H1 (cell line): ENCODE measurements at regions not wholly inside any gene's neighbourhood (a gene's known extent, or its start where the extent isn't known, plus 50 kb on each side); places are given as distances from the start of the nearest gene placed in this dataset.

Experiments
- CTCF ChIA-PET: fragments of 300-600 bp; sonication (Branson Sonifier 250); formaldehyde crosslinking; loops from one replicate; lab custom pipeline; 2021; ENCODE audit not compliant: partially characterized antibody; lab: Charles Lee
- POLR2A ChIA-PET: fragments of 300-600 bp; sonication (Branson Sonifier 250); formaldehyde crosslinking; loops from one replicate; lab custom pipeline; 2021; ENCODE audit warnings: inconsistent platforms; ENCODE audit not compliant: partially characterized antibody; lab: Charles Lee
- DNase-seq, 2 experiments: peaks; one replicate each; pipeline versions ENCODE4 v3.0.0 to v3.0.0-alpha.2; 2010 to 2022; ENCODE audit warnings: low spot score in 2 of 2, low read depth in 1 of 2, mixed read lengths in 1 of 2
- FAIRE-seq: peaks from 2 replicates; lab custom pipeline; 2011; peaks lifted over from hg19 to GRCh38; lab: Jason Lieb, UNC
- H2AFZ ChIP-seq: 2 replicates; pipeline ENCODE4 v1.8.1; 2012; ENCODE audit warnings: low read length, inconsistent platforms
- H2AK5ac ChIP-seq: 2 replicates; pipeline ENCODE4 v1.6.1; 2013; ENCODE audit warnings: low read depth, low read length
- H2BK120ac ChIP-seq: replicated peaks from 2 replicates; pipeline ENCODE3; 2013; ENCODE audit warnings: low read depth, low read length, inconsistent platforms
- H2BK12ac ChIP-seq: 2 replicates; pipeline ENCODE4 v1.6.1; 2013; ENCODE audit warnings: low read depth, low read length
- H2BK15ac ChIP-seq: 2 replicates; pipeline ENCODE4 v1.6.1; 2013; ENCODE audit warnings: low read length
- H2BK20ac ChIP-seq: 2 replicates; pipeline ENCODE4 v1.6.1; 2013; ENCODE audit warnings: low read length
- H2BK5ac ChIP-seq: 2 replicates; pipeline ENCODE4 v1.6.1; 2013; ENCODE audit warnings: low read depth, low read length
- H3K14ac ChIP-seq: 2 replicates; pipeline ENCODE4 v1.6.1; 2013; ENCODE audit warnings: inconsistent platforms; ENCODE audit not compliant: insufficient read length
- H3K18ac ChIP-seq: 2 replicates; pipeline ENCODE4 v1.6.1; 2013; ENCODE audit warnings: low read length; ENCODE audit errors: extremely low read depth
- H3K23ac ChIP-seq: 2 replicates; pipeline ENCODE4 v1.6.1; 2013; ENCODE audit warnings: inconsistent platforms; ENCODE audit not compliant: insufficient read length
- H3K23me2 ChIP-seq: 2 replicates; pipeline ENCODE4 v1.6.1; 2013; ENCODE audit warnings: low read depth, low read length
- H3K27ac ChIP-seq: 2 replicates; pipeline ENCODE4 v1.6.1; 2011; ENCODE audit warnings: low read depth, low read length, inconsistent platforms
- H3K27me3 ChIP-seq, 4 experiments: replicated peaks in 1 of 4; 1 replicate in 1 of 4; 2 replicates in 3 of 4; pipeline versions ENCODE4 v1.6.1 to v1.8.1; 2011 to 2013; ENCODE audit warnings: low read length in 3 of 4, mild to moderate bottlenecking in 3 of 4, inconsistent platforms in 2 of 4, mixed read lengths in 2 of 4, moderate library complexity in 1 of 4; ENCODE audit not compliant: control insufficient read depth in 3 of 4, insufficient read depth in 3 of 4; ENCODE audit errors: extremely low read depth in 1 of 4
- H3K36me3 ChIP-seq, 4 experiments: 2 replicates each; pipeline versions ENCODE4 v1.6.1 to v1.8.1; 2011 to 2013; ENCODE audit warnings: mild to moderate bottlenecking in 4 of 4, low read length in 3 of 4, moderate library complexity in 2 of 4, control low read depth in 1 of 4, inconsistent platforms in 1 of 4; ENCODE audit not compliant: insufficient read depth in 4 of 4, control insufficient read depth in 2 of 4
- H3K4ac ChIP-seq: replicated peaks from 2 replicates; pipeline ENCODE3; 2013; ENCODE audit warnings: low read length, low read depth, mixed read lengths, inconsistent platforms; ENCODE audit not compliant: insufficient read length
- H3K4me1 ChIP-seq, 4 experiments: replicated peaks in 1 of 4; 1 replicate in 1 of 4; 2 replicates in 3 of 4; pipeline versions ENCODE4 v1.6.1 to v1.8.1; 2011 to 2013; ENCODE audit warnings: low read length in 3 of 4, inconsistent platforms in 2 of 4, mixed read lengths in 1 of 4; ENCODE audit not compliant: insufficient read depth in 4 of 4, control insufficient read depth in 3 of 4
- H3K4me2 ChIP-seq, 2 experiments: 2 replicates each; pipeline versions ENCODE4 v1.6.1 to v1.8.1; 2011 to 2013; ENCODE audit warnings: low read depth in 2 of 2, low read length in 2 of 2, control low read depth in 1 of 2, inconsistent platforms in 1 of 2, mild to moderate bottlenecking in 1 of 2; ENCODE audit not compliant: insufficient read depth in 1 of 2
- H3K4me3 ChIP-seq, 4 experiments: fragments of 200-600, 300-600 bp in 1 of 4; sonication (generic), shearing (Covaris generic), sonication (Bioruptor Twin) in 1 of 4; 2 replicates each; pipeline versions ENCODE4 v1.5.1 to v1.8.1; 2011 to 2016; ENCODE audit warnings: low read length in 4 of 4, low read depth in 3 of 4, control low read depth in 2 of 4, inconsistent platforms in 2 of 4, mild to moderate bottlenecking in 2 of 4, mixed read lengths in 1 of 4, moderate library complexity in 1 of 4; ENCODE audit not compliant: insufficient read depth in 2 of 4; ENCODE audit errors: extremely low read depth in 1 of 4
- H3K56ac ChIP-seq: replicated peaks from 2 replicates; pipeline ENCODE3; 2013; ENCODE audit warnings: low read depth, mild to moderate bottlenecking, mixed read lengths, low read length, inconsistent platforms; ENCODE audit not compliant: insufficient read length
- H3K79me1 ChIP-seq: 2 replicates; pipeline ENCODE4 v1.6.1; 2013; ENCODE audit warnings: low read depth, low read length, control low read depth
- H3K79me2 ChIP-seq, 2 experiments: 2 replicates each; pipeline versions ENCODE4 v1.6.1 to v1.8.1; 2012 to 2013; ENCODE audit warnings: low read length in 2 of 2, mild to moderate bottlenecking in 2 of 2, inconsistent platforms in 1 of 2; ENCODE audit not compliant: insufficient read depth in 2 of 2, control insufficient read depth in 1 of 2
- H3K9ac ChIP-seq, 4 experiments: replicated peaks in 1 of 4; 1 replicate in 1 of 4; 2 replicates in 3 of 4; pipeline versions ENCODE4 v1.6.1 to v1.8.1; 2011 to 2013; ENCODE audit warnings: low read depth in 3 of 4, low read length in 3 of 4, control low read depth in 2 of 4, mild to moderate bottlenecking in 2 of 4, moderate library complexity in 2 of 4, inconsistent platforms in 1 of 4; ENCODE audit errors: extremely low read depth in 1 of 4
- H3K9me3 ChIP-seq, 2 experiments: 2 replicates each; pipeline versions ENCODE4 v1.6.1 to v1.8.1; 2012 to 2013; ENCODE audit warnings: mild to moderate bottlenecking in 2 of 2, moderate library complexity in 2 of 2, control low read depth in 1 of 2, inconsistent platforms in 1 of 2, low read depth in 1 of 2, low read length in 1 of 2, mixed read lengths in 1 of 2; ENCODE audit not compliant: insufficient read depth in 2 of 2
- H4K20me1 ChIP-seq, 2 experiments: replicated peaks in 1 of 2; 2 replicates each; pipeline versions ENCODE3 to v1.8.1; 2011 to 2013; ENCODE audit warnings: inconsistent platforms in 2 of 2, low read length in 2 of 2, mild to moderate bottlenecking in 1 of 2; ENCODE audit not compliant: insufficient read depth in 2 of 2, control insufficient read depth in 1 of 2
- H4K5ac ChIP-seq: 2 replicates; pipeline ENCODE4 v1.6.1; 2013; ENCODE audit warnings: low read length, low read depth, mixed read lengths, inconsistent platforms; ENCODE audit not compliant: insufficient read length
- H4K8ac ChIP-seq: 2 replicates; pipeline ENCODE4 v1.8.0; 2013; ENCODE audit warnings: mild to moderate bottlenecking, moderate library complexity, low read length, inconsistent platforms; ENCODE audit not compliant: insufficient read depth; ENCODE audit errors: extremely low read depth
- H4K91ac ChIP-seq: replicated peaks from 2 replicates; pipeline ENCODE3; 2013; ENCODE audit warnings: low read length, mixed read lengths, inconsistent platforms; ENCODE audit not compliant: insufficient read length
- CBX5 ChIP-seq: fragments of 300-800, 300-1000 bp; sonication (generic); IDR thresholded peaks from 2 replicates; pipeline ENCODE4 v1.7.1; 2016; ENCODE audit warnings: antibody characterized with exemption, low read length, low read depth
- KDM1A ChIP-seq: fragments of 200-600, 300-600 bp; sonication (generic); IDR thresholded peaks from 2 replicates; pipeline ENCODE4 v1.7.1; 2016; ENCODE audit warnings: mild to moderate bottlenecking, low read length, borderline replicate concordance
- SIN3A ChIP-seq, 2 experiments: IDR thresholded peaks in 1 of 2; conservative IDR thresholded peaks in 1 of 2; 2 replicates each; pipeline ENCODE4 v1.6.1; 2011 to 2012; ENCODE audit warnings: low read length in 2 of 2, improper control_type of control experiment in 1 of 2, low read depth in 1 of 2, mild to moderate bottlenecking in 1 of 2
- SRF ChIP-seq: IDR thresholded peaks from 2 replicates; pipeline ENCODE4 v1.6.1; 2011; ENCODE audit warnings: mild to moderate bottlenecking, low read depth, low read length, moderate library complexity
- WGBS, 2 experiments: shearing (Covaris generic) in 1 of 2; methylation state at CpG; one replicate each; pipeline versions ENCODE4 v1.1.6 to v1.1.7; 2013 to 2015; ENCODE audit warnings: low lambda C conversion rate in 2 of 2, mixed read lengths in 2 of 2, inconsistent platforms in 1 of 2, low coverage in 1 of 2, missing lambda C conversion rate in 1 of 2; ENCODE audit not compliant: insufficient replicate concordance in 2 of 2, insufficient coverage in 1 of 2, insufficient read length in 1 of 2; ENCODE audit errors: extremely low coverage in 1 of 2, missing lambda C conversion rate in 1 of 2; 5-methylcytosine and 5-hydroxymethylcytosine counted together

- no peak overlapping the region for H4K8ac ChIP-seq
- H2BK20ac ChIP-seq = no peak overlapping the region
- H2BK5ac ChIP-seq = no peak overlapping the region
- H4K20me1 ChIP-seq = no peaks in the 10 kb centered on the region
- no peak overlapping the region for H2BK15ac ChIP-seq
- H2BK120ac ChIP-seq = no peak overlapping the region
- no peak overlapping the region for H3K23ac ChIP-seq
- no peaks in the 10 kb centered on the region for H3K23me2 ChIP-seq
- WGBS, 2 experiments = 96% methylated on average over 4 of the region's 4 CpGs; no CpG with 5 or more reads in 1 of the 2 experiments
- no peak overlapping the region for H3K14ac ChIP-seq
- FAIRE-seq = no peak
- no peak overlapping the region for H3K56ac ChIP-seq
- H4K91ac ChIP-seq = no peak overlapping the region
- H4K5ac ChIP-seq = no peak overlapping the region
- no peak for TF ChIP-seq KDM1A
- TF ChIP-seq SIN3A (conservative IDR thresholded peaks at IDR 0.05 in 1 of 2, IDR thresholded peaks at IDR 0.05 in 1 of 2; ENCODE audit: low read depth in 1 of 2, low read length in 2 of 2) = no peak
- no peak for TF ChIP-seq SRF
- TF ChIP-seq CBX5 = no peak
- ChIA-PET CTCF (interaction anchor here (0.6 kb wide), 1 partner anchor 9 kb away, joined by 3 read pairs; no protein-coding TSS in a partner anchor), POLR2A (no interaction called here)
- no peak overlapping the region for H3K4me3 ChIP-seq
- H3K9ac ChIP-seq = no peak overlapping the region
- no peak for DNase-seq
- no peaks in the 10 kb centered on the region for H3K79me1 ChIP-seq
- no peaks in the 10 kb centered on the region for H3K79me2 ChIP-seq
- H3K4me2 ChIP-seq = no peak overlapping the region
- no peaks in the 10 kb centered on the region for H3K36me3 ChIP-seq
- H3K27me3 ChIP-seq = no peaks in the 10 kb centered on the region; a peak in 1 of 7 replicates
- no peak overlapping the region for H2BK12ac ChIP-seq
- no peak overlapping the region for H3K4ac ChIP-seq
- no peak overlapping the region for H2AK5ac ChIP-seq
- no peaks in the 10 kb centered on the region for H3K9me3 ChIP-seq
- no peak overlapping the region for H2AFZ ChIP-seq
- no peaks in the 10 kb centered on the region for H3K4me1 ChIP-seq
- no peak overlapping the region for H3K18ac ChIP-seq
- no peak overlapping the region for H3K27ac ChIP-seq
Measured at GRCh38 chr16:49048557-49048956, 233.1 kb downstream of the CBLN1 start.
